Testis (tissue), 2 donors: ENCODE measurements at regions not wholly inside any gene's neighbourhood (a gene's known extent, or its start where the extent isn't known, plus 50 kb on each side); places are given as distances from the start of the nearest gene placed in this dataset.

ENCODE experiments used
- CTCF ChIP-seq, 3 experiments: fragments of 450-650 bp in 2 of 3; fragments of 200-600 bp in 1 of 3; sonication (generic) in 1 of 3; IDR thresholded peaks; one replicate each; pipeline ENCODE4 v1.5.1; 2016 to 2019; ENCODE audit warnings: antibody characterized with exemption in 3 of 3, mild to moderate bottlenecking in 2 of 3, moderate library complexity in 1 of 3
- POLR2A ChIP-seq: fragments of 450-650 bp; IDR thresholded peaks from one replicate; pipeline ENCODE4 v1.6.1; 2017; ENCODE audit warnings: antibody characterized with exemption, mild to moderate bottlenecking, moderate library complexity

- TF ChIP-seq CTCF (IDR thresholded peaks at IDR 0.05) (no peak), POLR2A (no peak)
Measured at GRCh38 chr22:47269516-47270088, 507.2 kb downstream of the TBC1D22A start.
